PC-9 (cell line): ENCODE measurements at regions not wholly inside any gene's neighbourhood (a gene's known extent, or its start where the extent isn't known, plus 50 kb on each side); places are given as distances from the start of the nearest gene placed in this dataset.

Experiments
- EZH2 ChIP-seq: fragments of 200-600 bp; sonication (generic); IDR thresholded peaks from 2 replicates; pipeline ENCODE4 v1.8.0; 2017; ENCODE audit warnings: antibody characterized with exemption, low read depth
- TF ChIP-seq, protein P1 (sequence below): fragments of 200-600 bp; sonication (generic); conservative IDR thresholded peaks from 2 replicates; pipeline ENCODE4 v1.6.1; 2017; ENCODE audit warnings: mixed run types, antibody characterized with exemption, mild to moderate bottlenecking, moderate library complexity

DNA sequence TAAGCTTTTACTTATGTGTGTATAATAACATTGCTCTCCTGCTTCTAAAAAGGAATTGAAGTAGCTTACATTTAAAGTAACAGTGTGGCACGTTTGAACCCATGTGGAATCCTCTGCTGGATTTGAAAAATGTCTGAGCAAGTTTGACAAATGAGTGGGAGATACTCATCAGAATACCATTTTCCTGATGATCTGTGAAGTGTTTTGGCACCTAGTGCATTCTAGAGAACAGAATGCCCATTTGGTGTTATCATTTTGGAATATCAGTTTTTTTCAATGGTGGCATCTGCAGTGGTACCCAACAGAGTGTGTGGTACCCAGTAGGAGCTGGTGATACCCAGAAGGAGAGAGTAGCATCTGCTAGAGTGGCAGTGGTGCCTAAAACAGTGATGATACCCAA lies 471.1 kb downstream of the PLK2 start:
- TF ChIP-seq, protein P1, sequence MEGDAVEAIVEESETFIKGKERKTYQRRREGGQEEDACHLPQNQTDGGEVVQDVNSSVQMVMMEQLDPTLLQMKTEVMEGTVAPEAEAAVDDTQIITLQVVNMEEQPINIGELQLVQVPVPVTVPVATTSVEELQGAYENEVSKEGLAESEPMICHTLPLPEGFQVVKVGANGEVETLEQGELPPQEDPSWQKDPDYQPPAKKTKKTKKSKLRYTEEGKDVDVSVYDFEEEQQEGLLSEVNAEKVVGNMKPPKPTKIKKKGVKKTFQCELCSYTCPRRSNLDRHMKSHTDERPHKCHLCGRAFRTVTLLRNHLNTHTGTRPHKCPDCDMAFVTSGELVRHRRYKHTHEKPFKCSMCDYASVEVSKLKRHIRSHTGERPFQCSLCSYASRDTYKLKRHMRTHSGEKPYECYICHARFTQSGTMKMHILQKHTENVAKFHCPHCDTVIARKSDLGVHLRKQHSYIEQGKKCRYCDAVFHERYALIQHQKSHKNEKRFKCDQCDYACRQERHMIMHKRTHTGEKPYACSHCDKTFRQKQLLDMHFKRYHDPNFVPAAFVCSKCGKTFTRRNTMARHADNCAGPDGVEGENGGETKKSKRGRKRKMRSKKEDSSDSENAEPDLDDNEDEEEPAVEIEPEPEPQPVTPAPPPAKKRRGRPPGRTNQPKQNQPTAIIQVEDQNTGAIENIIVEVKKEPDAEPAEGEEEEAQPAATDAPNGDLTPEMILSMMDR, result no peak
- TF ChIP-seq EZH2, result no peak
